Liver (tissue), 3 donors: ENCODE measurements at regions not wholly inside any gene's neighbourhood (a gene's known extent, or its start where the extent isn't known, plus 50 kb on each side); places are given as distances from the start of the nearest gene placed in this dataset.

Experiments
- EGR1 ChIP-seq, 2 donors: IDR thresholded peaks; 2 replicates each; pipeline ENCODE4 v1.6.1; 2016 to 2018; ENCODE audit warnings: antibody characterized with exemption in 2 of 2, low read depth in 2 of 2
- GABPA ChIP-seq, 2 donors: IDR thresholded peaks in 1 of 2; conservative IDR thresholded peaks in 1 of 2; 2 replicates each; pipeline ENCODE4 v1.6.1; 2016; ENCODE audit warnings: antibody characterized with exemption in 2 of 2, mild to moderate bottlenecking in 1 of 2, moderate library complexity in 1 of 2
- HNF4A ChIP-seq, 2 donors: conservative IDR thresholded peaks; 2 replicates each; pipeline ENCODE4 v1.6.1; 2016; ENCODE audit warnings: antibody characterized with exemption in 2 of 2, mild to moderate bottlenecking in 2 of 2
- HNF4G ChIP-seq: IDR thresholded peaks from 2 replicates; pipeline ENCODE4 v1.6.1; 2016; ENCODE audit warnings: antibody characterized with exemption
- JUND ChIP-seq, 2 donors: IDR thresholded peaks; 2 replicates each; pipeline ENCODE4 v1.6.1; 2016; ENCODE audit warnings: antibody characterized with exemption in 2 of 2
- MAX ChIP-seq: IDR thresholded peaks from 2 replicates; pipeline ENCODE4 v1.6.1; 2016; ENCODE audit warnings: antibody characterized with exemption
- RAD21 ChIP-seq, 2 donors: IDR thresholded peaks; 2 replicates each; pipeline ENCODE4 v1.6.1; 2016; ENCODE audit warnings: antibody characterized with exemption in 2 of 2, mild to moderate bottlenecking in 2 of 2
- REST ChIP-seq: IDR thresholded peaks from 2 replicates; pipeline ENCODE4 v1.6.1; 2016; ENCODE audit warnings: antibody characterized with exemption, mild to moderate bottlenecking
- RXRA ChIP-seq, 2 donors: IDR thresholded peaks; 2 replicates each; pipeline ENCODE4 v1.6.1; 2017 to 2018; ENCODE audit warnings: antibody characterized with exemption in 2 of 2, mild to moderate bottlenecking in 1 of 2
- TAF1 ChIP-seq: conservative IDR thresholded peaks from 2 replicates; pipeline ENCODE4 v1.6.1; 2016; ENCODE audit warnings: antibody characterized with exemption, mild to moderate bottlenecking
- ZBTB33 ChIP-seq: IDR thresholded peaks from 2 replicates; pipeline ENCODE4 v1.6.1; 2016; ENCODE audit warnings: antibody characterized with exemption
- TF ChIP-seq, protein P1 (sequence below): fragments of 150-350 bp; IDR thresholded peaks from 2 replicates; pipeline ENCODE4 v1.5.1; 2017; ENCODE audit warnings: improper control_type of control experiment, low read depth, low read length; ENCODE audit not compliant: missing input control
- TF ChIP-seq, protein P2 (sequence below): IDR thresholded peaks from 2 replicates; pipeline ENCODE4 v1.6.1; 2016; ENCODE audit warnings: antibody characterized with exemption
- donor health status: healthy.
- donor health status: healthy.

DNA sequence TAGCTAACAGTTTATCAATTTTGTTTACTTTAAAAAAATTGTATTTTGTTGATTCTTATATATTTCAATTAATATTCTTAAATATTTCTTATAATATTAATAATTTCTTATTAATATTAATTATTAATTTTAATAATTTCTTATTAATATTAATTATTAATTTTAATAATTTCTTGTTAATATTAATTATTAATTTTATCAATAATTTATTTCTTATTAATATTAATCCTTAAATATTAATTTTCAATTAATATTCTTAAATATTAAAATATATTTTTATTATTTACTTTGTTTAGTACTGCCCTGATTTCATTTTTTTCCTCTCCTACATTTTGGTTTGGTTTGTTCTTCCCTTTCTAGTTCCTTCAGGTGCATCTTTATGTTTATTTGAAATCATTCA, 1208.1 kb downstream of the LRFN5 start:
- TF ChIP-seq ZBTB33: no peak
- TF ChIP-seq, protein P1, sequence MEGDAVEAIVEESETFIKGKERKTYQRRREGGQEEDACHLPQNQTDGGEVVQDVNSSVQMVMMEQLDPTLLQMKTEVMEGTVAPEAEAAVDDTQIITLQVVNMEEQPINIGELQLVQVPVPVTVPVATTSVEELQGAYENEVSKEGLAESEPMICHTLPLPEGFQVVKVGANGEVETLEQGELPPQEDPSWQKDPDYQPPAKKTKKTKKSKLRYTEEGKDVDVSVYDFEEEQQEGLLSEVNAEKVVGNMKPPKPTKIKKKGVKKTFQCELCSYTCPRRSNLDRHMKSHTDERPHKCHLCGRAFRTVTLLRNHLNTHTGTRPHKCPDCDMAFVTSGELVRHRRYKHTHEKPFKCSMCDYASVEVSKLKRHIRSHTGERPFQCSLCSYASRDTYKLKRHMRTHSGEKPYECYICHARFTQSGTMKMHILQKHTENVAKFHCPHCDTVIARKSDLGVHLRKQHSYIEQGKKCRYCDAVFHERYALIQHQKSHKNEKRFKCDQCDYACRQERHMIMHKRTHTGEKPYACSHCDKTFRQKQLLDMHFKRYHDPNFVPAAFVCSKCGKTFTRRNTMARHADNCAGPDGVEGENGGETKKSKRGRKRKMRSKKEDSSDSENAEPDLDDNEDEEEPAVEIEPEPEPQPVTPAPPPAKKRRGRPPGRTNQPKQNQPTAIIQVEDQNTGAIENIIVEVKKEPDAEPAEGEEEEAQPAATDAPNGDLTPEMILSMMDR: no peak
- TF ChIP-seq TAF1: no peak
- TF ChIP-seq EGR1 (IDR thresholded peaks at IDR 0.05; ENCODE audit: low read depth in 2 of 2): no peak
- TF ChIP-seq REST: no peak
- TF ChIP-seq MAX: no peak
- no peak for TF ChIP-seq GABPA (IDR thresholded peaks at IDR 0.05 in 1 of 2, conservative IDR thresholded peaks at IDR 0.05 in 1 of 2)
- TF ChIP-seq RXRA (IDR thresholded peaks at IDR 0.05): no peak
- no peak for TF ChIP-seq RAD21 (IDR thresholded peaks at IDR 0.05)
- TF ChIP-seq HNF4A (conservative IDR thresholded peaks at IDR 0.05): no peak
- TF ChIP-seq, protein P2, sequence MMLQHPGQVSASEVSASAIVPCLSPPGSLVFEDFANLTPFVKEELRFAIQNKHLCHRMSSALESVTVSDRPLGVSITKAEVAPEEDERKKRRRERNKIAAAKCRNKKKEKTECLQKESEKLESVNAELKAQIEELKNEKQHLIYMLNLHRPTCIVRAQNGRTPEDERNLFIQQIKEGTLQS: no peak
- TF ChIP-seq JUND (IDR thresholded peaks at IDR 0.05): no peak
- TF ChIP-seq HNF4G: no peak
